ENCODE measurements at regions not wholly inside any gene's neighbourhood (a gene's known extent, or its start where the extent isn't known, plus 50 kb on each side); places are given as distances from the start of the nearest gene placed in this dataset.

DNA sequence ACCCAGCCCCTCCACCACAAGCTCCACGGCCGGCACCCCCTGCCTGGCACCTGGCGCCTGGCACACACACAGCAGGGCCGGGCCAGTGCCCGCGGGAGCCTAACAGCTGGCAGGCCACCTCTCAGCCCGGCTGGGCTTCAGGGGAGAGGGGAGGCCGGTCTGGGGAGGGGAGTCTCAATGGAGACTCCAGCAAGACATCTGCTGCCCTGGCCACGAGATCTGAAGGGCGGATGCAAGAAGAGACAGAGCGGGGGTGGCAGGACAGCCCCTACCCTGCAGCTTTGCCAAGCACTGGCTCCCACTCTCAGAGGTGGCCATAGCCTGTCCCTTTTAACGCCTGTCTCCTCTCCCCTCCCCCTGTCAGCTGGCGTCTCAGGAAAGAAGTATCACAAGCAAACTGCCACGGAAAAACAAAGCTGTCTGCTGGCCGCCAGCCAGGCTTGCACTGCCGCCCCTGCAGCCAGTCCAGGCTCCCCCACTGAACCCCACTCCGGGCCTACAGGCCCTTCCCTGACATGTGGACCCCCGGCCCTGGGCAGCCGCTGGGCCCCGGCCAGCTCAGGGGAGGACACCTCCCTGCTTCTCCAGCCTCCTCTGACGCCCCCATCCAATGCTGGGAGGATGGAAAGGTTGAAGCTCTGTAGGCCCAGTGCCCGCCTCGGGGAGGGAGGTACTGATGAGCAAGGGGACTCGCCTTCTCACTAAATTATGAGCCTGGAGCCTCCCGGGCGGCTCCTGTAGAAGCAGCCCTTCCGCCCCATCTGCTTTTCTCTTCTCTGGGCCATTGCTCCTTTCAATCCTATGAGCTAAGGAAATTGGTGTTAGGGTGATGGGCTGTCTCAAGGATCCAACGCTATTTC lies 178.4 kb downstream of the ARHGAP12 start:
- no peak for DNase-seq (ENCODE audit: extremely low read depth, insufficient read length)
- Histone ChIP-seq H3K36me3 (ENCODE audit: control insufficient read depth, insufficient read depth, low read length) (no peaks in the 10 kb centered on the region), H3K27me3 (replicated peaks; ENCODE audit: control insufficient read depth, insufficient read depth, low read length) (no peaks in the 10 kb centered on the region), H3K4me3 (replicated peaks; ENCODE audit: low read depth, low read length) (no peak overlapping the region)
- TF ChIP-seq, protein P1, sequence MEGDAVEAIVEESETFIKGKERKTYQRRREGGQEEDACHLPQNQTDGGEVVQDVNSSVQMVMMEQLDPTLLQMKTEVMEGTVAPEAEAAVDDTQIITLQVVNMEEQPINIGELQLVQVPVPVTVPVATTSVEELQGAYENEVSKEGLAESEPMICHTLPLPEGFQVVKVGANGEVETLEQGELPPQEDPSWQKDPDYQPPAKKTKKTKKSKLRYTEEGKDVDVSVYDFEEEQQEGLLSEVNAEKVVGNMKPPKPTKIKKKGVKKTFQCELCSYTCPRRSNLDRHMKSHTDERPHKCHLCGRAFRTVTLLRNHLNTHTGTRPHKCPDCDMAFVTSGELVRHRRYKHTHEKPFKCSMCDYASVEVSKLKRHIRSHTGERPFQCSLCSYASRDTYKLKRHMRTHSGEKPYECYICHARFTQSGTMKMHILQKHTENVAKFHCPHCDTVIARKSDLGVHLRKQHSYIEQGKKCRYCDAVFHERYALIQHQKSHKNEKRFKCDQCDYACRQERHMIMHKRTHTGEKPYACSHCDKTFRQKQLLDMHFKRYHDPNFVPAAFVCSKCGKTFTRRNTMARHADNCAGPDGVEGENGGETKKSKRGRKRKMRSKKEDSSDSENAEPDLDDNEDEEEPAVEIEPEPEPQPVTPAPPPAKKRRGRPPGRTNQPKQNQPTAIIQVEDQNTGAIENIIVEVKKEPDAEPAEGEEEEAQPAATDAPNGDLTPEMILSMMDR (IDR thresholded peaks at IDR 0.05; ENCODE audit: insufficient read depth, low read length, poor library complexity, severe bottlenecking): no peak

DNA sequence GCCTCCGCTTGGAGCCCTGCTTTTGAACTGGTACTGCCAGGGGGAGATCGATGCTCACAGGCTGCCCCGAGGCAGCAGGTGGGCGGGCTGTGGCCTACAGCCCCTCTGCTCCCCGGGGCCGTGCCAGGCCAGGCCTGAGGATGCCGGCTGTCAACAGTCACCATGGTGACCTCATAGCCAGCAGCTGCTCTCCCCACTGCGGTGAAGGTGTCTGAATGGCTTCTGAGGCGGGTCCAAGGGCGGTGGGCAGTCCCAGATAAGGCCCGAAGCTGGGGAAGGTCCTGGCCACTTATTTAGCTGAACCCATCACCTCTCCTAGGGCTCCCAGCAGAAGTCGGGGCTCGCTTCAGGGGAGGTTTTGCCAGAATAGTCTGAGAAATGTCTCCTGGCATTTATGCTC lies 179.3 kb downstream of the ARHGAP12 start:
- Histone ChIP-seq H3K36me3 (ENCODE audit: control insufficient read depth, insufficient read depth, low read length) (no peaks in the 10 kb centered on the region), H3K27me3 (replicated peaks; ENCODE audit: control insufficient read depth, insufficient read depth, low read length) (no peaks in the 10 kb centered on the region), H3K4me3 (replicated peaks; ENCODE audit: low read depth, low read length) (no peak overlapping the region)
- TF ChIP-seq, protein P1 (IDR thresholded peaks at IDR 0.05; ENCODE audit: insufficient read depth, low read length, poor library complexity, severe bottlenecking): no peak
- DNase-seq (ENCODE audit: extremely low read depth, insufficient read length): no peak

DNA sequence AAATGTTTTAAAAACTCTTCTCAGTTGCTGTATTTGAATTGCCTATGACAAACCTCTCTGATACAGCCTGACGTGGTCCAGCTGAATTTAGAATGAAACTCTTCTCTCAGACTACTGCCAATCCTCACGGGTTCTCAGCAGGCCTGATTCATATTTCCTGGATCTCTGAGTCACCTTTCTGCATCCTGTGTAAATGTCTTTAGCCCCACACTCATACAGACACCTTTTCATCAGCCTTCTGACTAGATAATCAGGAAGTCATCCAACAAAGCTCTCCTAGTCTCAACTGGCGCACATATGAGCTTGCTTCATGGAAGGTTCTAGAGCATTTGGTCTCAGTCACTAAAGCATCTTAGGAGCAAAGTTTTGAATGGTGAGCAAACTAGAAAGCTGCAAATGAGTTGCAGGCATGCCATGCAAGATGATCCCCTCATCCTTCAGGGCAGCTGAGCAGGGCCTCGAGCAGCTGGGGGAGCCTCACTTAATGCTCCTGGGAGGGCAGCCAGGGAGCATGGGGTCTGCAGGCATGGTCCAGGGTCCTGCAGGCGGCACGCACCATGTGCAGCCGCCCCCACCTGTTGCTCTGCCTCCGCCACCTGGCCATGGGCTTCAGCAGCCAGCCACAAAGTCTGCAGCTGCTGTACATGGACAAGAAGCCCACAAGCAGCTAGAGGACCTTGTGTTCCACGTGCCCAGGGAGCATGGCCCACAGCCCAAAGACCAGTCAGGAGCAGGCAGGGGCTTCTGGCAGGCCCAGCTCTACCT lies 182.8 kb downstream of the ARHGAP12 start:
- H3K4me3 ChIP-seq (replicated peaks; ENCODE audit: low read depth, low read length): no peak overlapping the region
- H3K36me3 ChIP-seq (ENCODE audit: control insufficient read depth, insufficient read depth, low read length): no peaks in the 10 kb centered on the region
- no peaks in the 10 kb centered on the region for H3K27me3 ChIP-seq (replicated peaks; ENCODE audit: control insufficient read depth, insufficient read depth, low read length)
- DNase-seq (ENCODE audit: extremely low read depth, insufficient read length): no peak
- TF ChIP-seq, protein P1 (IDR thresholded peaks at IDR 0.05; ENCODE audit: insufficient read depth, low read length, poor library complexity, severe bottlenecking): no peak

DNA sequence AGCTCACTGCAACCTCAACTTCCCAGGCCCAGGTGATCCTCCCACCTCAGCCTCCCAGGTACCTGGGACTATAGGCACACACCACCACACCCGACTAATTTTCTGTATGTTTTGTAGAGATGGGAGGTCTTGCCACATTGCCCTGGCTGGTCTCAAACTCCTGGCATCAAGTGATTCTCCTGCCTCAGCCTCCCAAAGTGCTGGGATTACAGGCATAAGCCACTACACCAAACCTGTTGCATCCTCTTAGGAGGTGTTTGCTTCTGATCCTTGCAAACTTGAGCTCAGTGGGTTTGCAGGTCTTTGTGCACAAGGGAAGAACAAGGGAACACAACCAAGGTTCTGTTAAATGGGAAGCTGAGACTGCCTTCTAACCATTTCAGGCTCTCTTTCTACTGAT lies 184.6 kb downstream of the ARHGAP12 start:
- TF ChIP-seq, protein P1 (IDR thresholded peaks at IDR 0.05; ENCODE audit: insufficient read depth, low read length, poor library complexity, severe bottlenecking): no peak
- no peak overlapping the region for H3K4me3 ChIP-seq (replicated peaks; ENCODE audit: low read depth, low read length)
- DNase-seq (ENCODE audit: extremely low read depth, insufficient read length): no peak

DNA sequence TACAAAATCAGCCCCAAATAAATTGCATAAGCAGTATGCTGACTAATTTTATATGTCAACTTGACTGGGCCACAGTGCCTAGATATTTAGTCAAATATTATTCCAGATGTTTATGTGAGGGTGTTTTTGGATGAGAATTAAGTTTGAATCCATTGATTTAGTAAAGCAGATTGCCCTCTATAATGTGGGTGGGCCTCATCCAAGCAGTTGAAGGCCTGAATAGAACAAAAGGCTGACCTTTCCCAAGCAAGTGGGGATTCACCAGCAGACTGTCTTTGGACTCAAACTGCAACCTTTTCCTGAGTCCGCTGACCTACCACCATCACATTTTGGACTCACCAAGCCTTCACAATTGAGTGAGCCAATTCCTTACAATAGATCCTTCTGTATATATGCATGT lies 186.4 kb downstream of the ARHGAP12 start:
- Histone ChIP-seq H3K4me3 (replicated peaks; ENCODE audit: low read depth, low read length) (no peak overlapping the region), H3K36me3 (ENCODE audit: control insufficient read depth, insufficient read depth, low read length) (no peaks in the 10 kb centered on the region), H3K27me3 (replicated peaks; ENCODE audit: control insufficient read depth, insufficient read depth, low read length) (no peaks in the 10 kb centered on the region)
- TF ChIP-seq, protein P1 (IDR thresholded peaks at IDR 0.05; ENCODE audit: insufficient read depth, low read length, poor library complexity, severe bottlenecking): no peak
- DNase-seq (ENCODE audit: extremely low read depth, insufficient read length): no peak

More for the DNA sequence above, 184.6 kb downstream of the ARHGAP12 start:
- no peaks in the 10 kb centered on the region for H3K27me3 ChIP-seq (replicated peaks; ENCODE audit: control insufficient read depth, insufficient read depth, low read length)
- no peaks in the 10 kb centered on the region for H3K36me3 ChIP-seq (ENCODE audit: control insufficient read depth, insufficient read depth, low read length)

All from GM06990 (cell line).